OCI-M2 (cell line): ENCODE measurements at regions not wholly inside any gene's neighbourhood (a gene's known extent, or its start where the extent isn't known, plus 50 kb on each side); places are given as distances from the start of the nearest gene placed in this dataset.

Experiments
- DNase-seq: peaks from one replicate; lab custom pipeline; 2025; ENCODE audit not compliant: unreplicated experiment; lab: John Stamatoyannopoulos, UW

DNA sequence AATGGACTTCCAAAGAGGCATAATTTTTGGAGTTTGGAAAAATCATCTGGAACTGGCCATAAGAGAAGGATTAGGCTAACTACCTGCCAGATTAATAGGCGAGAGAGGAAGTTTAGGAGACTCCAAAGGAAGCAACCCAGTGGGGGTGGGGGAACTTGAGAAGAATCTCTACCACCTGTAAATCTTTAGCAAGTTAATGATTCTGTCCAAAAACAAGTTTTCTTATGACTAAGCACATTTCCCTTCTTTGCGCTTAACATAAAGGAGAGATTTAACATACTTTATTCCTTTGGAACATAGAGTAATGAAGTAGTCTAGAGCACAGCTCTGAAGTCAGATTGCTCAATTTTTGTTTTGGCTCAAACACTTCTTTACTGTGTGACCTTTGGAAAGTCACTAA lies 58.2 kb upstream of the PAPPA start:
- DNase-seq: no peak

DNA sequence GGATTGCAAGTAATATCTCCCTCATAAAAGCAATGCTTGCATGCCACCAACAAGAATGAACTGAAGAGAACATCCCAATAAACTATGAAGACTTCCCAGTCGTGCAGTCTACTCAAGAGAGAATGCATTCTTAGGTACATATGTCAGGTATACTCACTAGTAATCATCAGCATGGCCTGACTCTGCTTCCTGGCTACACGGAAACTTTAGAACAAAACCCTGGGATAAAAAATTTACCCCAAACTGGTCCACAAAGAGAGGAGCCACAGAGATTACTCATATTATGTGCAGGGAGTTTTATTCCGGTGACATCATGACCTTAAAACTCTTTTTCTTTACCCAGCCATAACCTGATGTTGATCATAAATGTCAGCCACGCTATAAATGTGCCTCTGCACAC lies 57.5 kb upstream of the PAPPA start:
- no peak for DNase-seq

DNA sequence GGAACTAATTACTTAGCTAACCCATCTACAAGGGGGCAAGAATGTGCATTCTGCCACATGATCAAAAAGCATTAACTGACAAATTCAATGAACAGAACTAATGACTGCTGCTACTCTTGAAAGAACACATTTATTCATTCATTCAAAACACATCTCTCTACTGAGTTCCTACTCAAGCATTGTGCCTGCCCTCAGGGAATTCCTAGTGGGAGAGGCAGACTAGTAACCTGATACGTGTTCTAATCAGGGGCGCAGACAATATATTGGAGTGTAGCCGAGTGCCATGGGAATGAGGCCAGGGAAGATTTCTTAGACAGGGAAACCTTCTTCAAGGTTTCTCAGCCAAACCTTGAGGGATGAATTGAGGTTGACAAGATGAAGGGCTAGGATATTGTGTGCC lies 56.7 kb upstream of the PAPPA start:
- no peak for DNase-seq

DNA sequence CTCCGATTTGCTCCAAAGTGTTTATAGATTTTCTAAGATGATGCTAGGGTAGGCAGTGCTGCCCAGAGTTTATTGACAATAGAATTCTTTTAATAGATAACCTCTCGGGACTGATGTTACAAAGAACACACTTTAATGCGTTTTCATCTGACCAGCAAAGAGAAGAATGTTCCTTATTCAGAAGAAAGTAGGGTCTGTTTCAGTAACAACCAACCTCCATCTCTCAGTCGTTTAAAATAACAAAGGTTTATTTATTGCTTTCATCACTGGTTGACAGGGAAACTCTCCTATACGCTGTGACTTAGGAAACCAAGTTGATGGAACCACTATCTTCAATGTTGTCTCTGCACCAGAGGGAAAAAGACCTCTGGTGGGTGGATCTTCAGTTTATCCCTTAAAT lies 55.1 kb upstream of the PAPPA start:
- no peak for DNase-seq

DNA sequence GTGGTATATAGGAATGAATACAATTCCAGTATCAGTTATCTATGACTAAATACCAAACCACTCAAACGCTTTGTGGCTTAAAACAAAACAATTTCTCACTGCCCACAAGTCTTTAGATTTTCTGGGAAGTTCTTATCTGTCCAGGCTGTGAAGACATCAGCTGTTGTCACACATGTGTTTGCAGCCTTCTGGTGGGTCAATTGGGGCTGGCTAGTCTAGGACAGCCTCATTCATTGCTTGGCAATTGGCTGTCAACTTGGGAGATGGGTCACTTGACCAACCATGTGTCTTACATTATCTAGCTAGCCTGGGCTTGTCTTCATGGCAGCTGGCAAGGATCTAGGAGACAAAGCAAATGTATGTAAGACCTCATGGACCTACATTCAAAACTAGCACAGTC lies 53.8 kb upstream of the PAPPA start:
- DNase-seq: no peak

DNA sequence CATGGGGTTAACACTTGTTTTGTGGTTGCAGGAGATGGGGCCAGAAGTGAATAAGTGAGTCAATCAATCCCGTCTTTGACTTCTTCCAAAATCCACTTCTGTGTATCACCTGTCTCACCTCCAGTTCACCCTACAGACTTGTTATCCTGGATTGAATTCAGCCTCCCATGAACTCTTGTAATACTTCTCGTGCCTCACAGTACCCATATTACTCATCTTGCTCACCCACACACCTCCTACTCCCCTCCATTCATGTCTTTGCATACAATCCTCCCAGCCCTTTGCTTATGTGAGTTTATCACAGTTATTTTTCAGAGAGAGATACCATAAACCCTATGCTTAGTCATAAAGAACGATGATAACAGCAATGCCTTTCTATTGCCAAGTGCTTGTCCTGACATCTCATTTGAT lies 52.9 kb upstream of the PAPPA start:
- DNase-seq: no peak

DNA sequence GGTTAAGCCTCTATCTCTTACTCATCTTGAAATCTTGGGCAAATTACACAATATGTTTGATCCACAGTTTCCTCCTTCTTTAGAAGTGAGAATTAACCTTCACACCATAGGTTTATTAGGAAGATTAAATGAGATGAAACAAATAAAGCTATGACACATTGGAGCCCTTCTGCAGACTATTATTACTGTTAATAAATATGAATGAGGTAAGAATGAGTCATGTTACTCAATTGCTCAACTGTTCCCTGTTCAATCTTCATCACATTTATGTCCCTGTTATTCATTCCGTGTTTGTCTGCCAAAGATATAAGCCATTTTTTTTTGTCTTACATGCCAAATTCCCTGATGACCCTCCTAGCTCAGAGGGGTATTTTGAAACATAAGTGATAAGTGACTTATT lies 52.1 kb upstream of the PAPPA start:
- no peak for DNase-seq

DNA sequence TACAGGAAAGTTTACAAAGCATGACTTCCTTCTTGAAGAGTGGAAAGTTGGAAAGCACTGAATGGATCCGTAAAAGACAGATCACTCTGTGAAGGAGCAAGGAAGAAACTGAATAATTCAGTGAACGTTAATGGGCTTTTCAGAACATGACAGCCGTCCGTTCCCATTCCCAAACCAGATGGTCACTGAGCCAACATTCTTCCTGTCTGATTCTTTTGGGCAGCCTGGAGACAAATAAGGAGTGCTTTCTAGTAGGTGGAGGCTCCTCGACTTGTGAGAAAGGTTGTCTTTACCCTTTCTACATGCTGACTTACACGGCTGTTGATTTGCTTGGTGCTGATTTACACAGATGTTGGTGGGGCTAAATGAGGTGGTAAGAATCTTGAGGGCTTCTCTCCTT lies 51.0 kb upstream of the PAPPA start:
- DNase-seq: no peak
